ENCODE measurements at regions not wholly inside any gene's neighbourhood (a gene's known extent, or its start where the extent isn't known, plus 50 kb on each side); places are given as distances from the start of the nearest gene placed in this dataset.

DNA sequence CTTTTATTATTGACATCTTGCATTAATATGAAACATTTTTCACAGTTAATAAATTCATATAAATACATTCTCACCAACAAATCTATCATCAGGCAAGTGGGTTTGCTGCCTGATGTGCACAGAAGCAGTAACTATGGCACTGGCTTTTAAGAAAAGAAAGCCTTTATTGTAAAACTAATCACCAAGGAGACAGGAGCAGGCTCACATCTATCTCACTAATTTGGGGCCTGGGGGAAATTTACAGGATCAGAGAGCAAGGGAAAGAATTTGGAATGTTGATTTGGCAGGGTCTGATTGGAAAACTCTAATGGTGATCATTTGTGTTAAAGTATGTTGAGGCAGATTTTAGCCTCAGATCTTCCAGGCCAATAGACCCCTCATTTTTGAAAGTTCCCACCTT lies 605.7 kb downstream of the POM121L12 start:
- TF ChIP-seq, protein P1, sequence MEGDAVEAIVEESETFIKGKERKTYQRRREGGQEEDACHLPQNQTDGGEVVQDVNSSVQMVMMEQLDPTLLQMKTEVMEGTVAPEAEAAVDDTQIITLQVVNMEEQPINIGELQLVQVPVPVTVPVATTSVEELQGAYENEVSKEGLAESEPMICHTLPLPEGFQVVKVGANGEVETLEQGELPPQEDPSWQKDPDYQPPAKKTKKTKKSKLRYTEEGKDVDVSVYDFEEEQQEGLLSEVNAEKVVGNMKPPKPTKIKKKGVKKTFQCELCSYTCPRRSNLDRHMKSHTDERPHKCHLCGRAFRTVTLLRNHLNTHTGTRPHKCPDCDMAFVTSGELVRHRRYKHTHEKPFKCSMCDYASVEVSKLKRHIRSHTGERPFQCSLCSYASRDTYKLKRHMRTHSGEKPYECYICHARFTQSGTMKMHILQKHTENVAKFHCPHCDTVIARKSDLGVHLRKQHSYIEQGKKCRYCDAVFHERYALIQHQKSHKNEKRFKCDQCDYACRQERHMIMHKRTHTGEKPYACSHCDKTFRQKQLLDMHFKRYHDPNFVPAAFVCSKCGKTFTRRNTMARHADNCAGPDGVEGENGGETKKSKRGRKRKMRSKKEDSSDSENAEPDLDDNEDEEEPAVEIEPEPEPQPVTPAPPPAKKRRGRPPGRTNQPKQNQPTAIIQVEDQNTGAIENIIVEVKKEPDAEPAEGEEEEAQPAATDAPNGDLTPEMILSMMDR (IDR thresholded peaks at IDR 0.05): no peak
- Histone ChIP-seq H3K27ac (ENCODE audit: low read length) (no peak overlapping the region), H3K4me1 (ENCODE audit: control insufficient read depth, insufficient read depth, low read length) (no peaks in the 10 kb centered on the region), H3K9me3 (ENCODE audit: control insufficient read depth, insufficient read depth, low read length) (peaks cover 4% of the 10 kb centered on the region), H3K4me3 (ENCODE audit: low read length) (no peak overlapping the region), H3K36me3 (ENCODE audit: control insufficient read depth, insufficient read depth, low read length) (no peaks in the 10 kb centered on the region), H3K27me3 (ENCODE audit: control insufficient read depth, insufficient read depth, low read length) (no peaks in the 10 kb centered on the region)
- Mint-ChIP-seq H3K27me3 (ENCODE audit: low read depth in 2 of 2) (no peaks in the 10 kb centered on the region), H3K9me3 (peaks cover 10 to 22% of the 10 kb centered on the region in 2 donors), H3K27ac (no peak overlapping the region), H3K4me3 (no peak overlapping the region), H3K36me3 (peaks cover 14% of the 10 kb centered on the region), H3K4me1 (no peaks in the 10 kb centered on the region)
- ATAC-seq (no peak), DNase-seq (no peak)
- intact Hi-C loops (cut with micrococcal nuclease): no loop called here

DNA sequence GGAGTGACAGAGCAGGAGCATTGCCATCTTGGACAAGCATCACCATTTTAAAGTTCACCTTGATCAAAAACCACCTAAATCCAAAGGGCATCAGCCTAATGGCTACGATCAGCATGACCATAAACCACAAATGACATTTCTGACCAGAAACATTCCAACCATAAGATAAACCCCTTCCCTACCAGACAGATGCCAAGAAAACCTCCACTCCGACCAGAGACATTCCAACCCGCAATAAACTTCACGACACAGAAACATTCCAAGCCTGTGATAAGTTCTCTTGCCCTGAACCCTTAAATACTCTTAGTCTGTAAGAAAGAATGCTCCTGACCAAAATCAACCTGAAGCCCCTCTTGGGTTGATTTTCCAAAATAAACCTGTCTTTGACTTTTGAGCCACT lies 606.9 kb downstream of the POM121L12 start:
- Histone ChIP-seq H3K9me3 (ENCODE audit: control insufficient read depth, insufficient read depth, low read length) (no peaks in the 10 kb centered on the region), H3K27me3 (ENCODE audit: control insufficient read depth, insufficient read depth, low read length) (no peaks in the 10 kb centered on the region), H3K36me3 (ENCODE audit: control insufficient read depth, insufficient read depth, low read length) (no peaks in the 10 kb centered on the region), H3K27ac (ENCODE audit: low read length) (no peak overlapping the region), H3K4me1 (ENCODE audit: control insufficient read depth, insufficient read depth, low read length) (no peaks in the 10 kb centered on the region), H3K4me3 (ENCODE audit: low read length) (no peak overlapping the region)
- DNase-seq (no peak), ATAC-seq (no peak)
- peaks cover 12 to 22% of the 10 kb centered on the region in 2 donors for H3K9me3 Mint-ChIP-seq
- peaks cover 18% of the 10 kb centered on the region for H3K36me3 Mint-ChIP-seq
- H3K27ac Mint-ChIP-seq: no peak overlapping the region
- 92% methylated on average over 4 of the region's 4 CpGs for WGBS (ENCODE audit: insufficient coverage)
- no peaks in the 10 kb centered on the region for H3K4me1 Mint-ChIP-seq
- no peak overlapping the region for H3K4me3 Mint-ChIP-seq
- no peaks in the 10 kb centered on the region for H3K27me3 Mint-ChIP-seq (ENCODE audit: low read depth in 2 of 2)
- TF ChIP-seq, protein P1 (IDR thresholded peaks at IDR 0.05): no peak
- intact Hi-C loops (cut with micrococcal nuclease): no loop called here

DNA sequence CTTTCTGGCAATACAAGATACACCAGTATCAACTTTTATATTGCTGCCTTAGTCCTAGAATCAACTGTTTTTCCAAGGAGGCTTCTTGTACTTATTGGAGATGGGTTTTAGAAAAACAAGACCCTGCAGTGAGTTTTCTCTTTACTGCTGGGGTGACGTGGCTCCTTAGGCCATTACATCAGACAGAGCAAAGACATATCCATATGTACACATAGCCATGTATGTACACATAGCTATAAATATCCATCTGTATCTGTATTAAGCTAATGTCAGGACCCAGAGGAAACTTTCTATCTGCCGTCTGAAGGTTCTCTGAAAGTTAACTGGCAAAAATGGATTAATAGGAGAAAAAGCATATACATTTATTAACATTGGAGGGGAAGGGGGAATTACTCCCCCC lies 607.4 kb downstream of the POM121L12 start:
- Histone ChIP-seq H3K27me3 (ENCODE audit: control insufficient read depth, insufficient read depth, low read length) (no peaks in the 10 kb centered on the region), H3K4me1 (ENCODE audit: control insufficient read depth, insufficient read depth, low read length) (no peaks in the 10 kb centered on the region), H3K27ac (ENCODE audit: low read length) (no peak overlapping the region), H3K4me3 (ENCODE audit: low read length) (no peak overlapping the region), H3K36me3 (ENCODE audit: control insufficient read depth, insufficient read depth, low read length) (no peaks in the 10 kb centered on the region), H3K9me3 (ENCODE audit: control insufficient read depth, insufficient read depth, low read length) (no peaks in the 10 kb centered on the region)
- WGBS (ENCODE audit: insufficient coverage): 38% methylated on average over 1 of the region's 2 CpGs
- Mint-ChIP-seq H3K4me1 (no peaks in the 10 kb centered on the region), H3K27ac (no peak overlapping the region), H3K27me3 (ENCODE audit: low read depth in 2 of 2) (no peaks in the 10 kb centered on the region), H3K9me3 (peaks cover 13 to 23% of the 10 kb centered on the region in 2 donors), H3K36me3 (peaks cover 18% of the 10 kb centered on the region), H3K4me3 (no peak overlapping the region)
- TF ChIP-seq, protein P1 (IDR thresholded peaks at IDR 0.05): no peak
- intact Hi-C loops (cut with micrococcal nuclease): no loop called here
- no peak for ATAC-seq
- no peak for DNase-seq

DNA sequence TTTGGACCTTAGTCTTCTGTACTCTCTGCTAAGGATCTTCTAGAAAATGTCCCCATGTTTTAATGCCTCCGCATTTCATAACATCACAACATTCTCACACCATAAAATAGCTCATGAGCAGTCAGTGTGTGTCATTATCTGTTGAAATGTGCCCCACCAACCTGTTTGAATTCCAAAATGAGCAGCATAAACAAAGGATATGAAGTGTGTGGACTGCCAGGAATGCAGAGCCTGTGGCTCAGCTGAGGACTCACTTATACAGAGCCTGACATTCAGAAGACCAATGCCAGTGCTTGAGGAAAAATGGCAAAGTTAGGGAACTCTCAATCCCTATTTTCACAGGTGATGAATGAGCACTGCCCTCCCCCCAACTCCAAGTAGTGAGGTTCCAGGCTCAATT lies 621.4 kb downstream of the POM121L12 start:
- no peaks in the 10 kb centered on the region for H3K27me3 Mint-ChIP-seq (ENCODE audit: low read depth in 2 of 2)
- H3K4me3 Mint-ChIP-seq: no peak overlapping the region
- H3K36me3 Mint-ChIP-seq: no peaks in the 10 kb centered on the region
- ATAC-seq (no peak), DNase-seq (no peak)
- intact Hi-C loops (cut with micrococcal nuclease): no loop called here
- Histone ChIP-seq H3K4me3 (ENCODE audit: low read length) (no peak overlapping the region), H3K27ac (ENCODE audit: low read length) (no peak overlapping the region), H3K36me3 (ENCODE audit: control insufficient read depth, insufficient read depth, low read length) (no peaks in the 10 kb centered on the region), H3K4me1 (ENCODE audit: control insufficient read depth, insufficient read depth, low read length) (no peaks in the 10 kb centered on the region), H3K27me3 (ENCODE audit: control insufficient read depth, insufficient read depth, low read length) (no peaks in the 10 kb centered on the region), H3K9me3 (ENCODE audit: control insufficient read depth, insufficient read depth, low read length) (peaks cover 9% of the 10 kb centered on the region)
- no peak overlapping the region for H3K27ac Mint-ChIP-seq
- TF ChIP-seq, protein P1 (IDR thresholded peaks at IDR 0.05): no peak
- 89% methylated on average over 1 of the region's 1 CpG for WGBS (ENCODE audit: insufficient coverage)
- H3K4me1 Mint-ChIP-seq: no peaks in the 10 kb centered on the region
- peaks cover 15 to 26% of the 10 kb centered on the region in 2 donors for H3K9me3 Mint-ChIP-seq

Data from natural killer cell (primary cell).